Smooth muscle cell (in vitro differentiated cells): ENCODE measurements at regions not wholly inside any gene's neighbourhood (a gene's known extent, or its start where the extent isn't known, plus 50 kb on each side); places are given as distances from the start of the nearest gene placed in this dataset.

Source experiments
- DNase-seq: peaks from one replicate; lab custom pipeline; 2025; ENCODE audit not compliant: unreplicated experiment; lab: John Stamatoyannopoulos, UW
- H2AFZ ChIP-seq: fragments of 200-600 bp; sonication (generic); 2 replicates; pipeline ENCODE4 v1.6.0; 2016; ENCODE audit warnings: antibody characterized with exemption, low read depth, mild to moderate bottlenecking
- H3F3A ChIP-seq: fragments of 200-600 bp; sonication (generic); 2 replicates; pipeline ENCODE4 v1.6.0; 2017; ENCODE audit warnings: antibody characterized with exemption, low read depth
- H3K27ac ChIP-seq: fragments of 200-600 bp; sonication (generic); 2 replicates; pipeline ENCODE4 v1.5.1; 2016; ENCODE audit warnings: low read depth, mild to moderate bottlenecking
- H3K27me3 ChIP-seq: fragments of 200-600 bp; sonication (generic); 2 replicates; pipeline ENCODE4 v1.6.1; 2016; ENCODE audit warnings: low read depth, mild to moderate bottlenecking
- H3K36me3 ChIP-seq: fragments of 200-600 bp; sonication (generic); 2 replicates; pipeline ENCODE4 v1.5.1; 2016; ENCODE audit warnings: low read depth
- H3K4me1 ChIP-seq: fragments of 200-600 bp; sonication (generic); 2 replicates; pipeline ENCODE4 v1.5.1; 2016; ENCODE audit warnings: low read depth
- H3K4me2 ChIP-seq: fragments of 200-600 bp; sonication (generic); 2 replicates; pipeline ENCODE4 v1.6.0; 2016; ENCODE audit warnings: mild to moderate bottlenecking
- H3K4me3 ChIP-seq: fragments of 200-600 bp; sonication (generic); 2 replicates; pipeline ENCODE4 v1.5.1; 2016; ENCODE audit warnings: mild to moderate bottlenecking
- H3K79me2 ChIP-seq: fragments of 200-600 bp; sonication (generic); 2 replicates; pipeline ENCODE4 v1.6.0; 2016; ENCODE audit warnings: low read depth, mild to moderate bottlenecking
- H3K9ac ChIP-seq: fragments of 200-600 bp; sonication (generic); 2 replicates; pipeline ENCODE4 v1.6.0; 2016; ENCODE audit warnings: low read depth
- H3K9me3 ChIP-seq: fragments of 200-600 bp; sonication (generic); replicated peaks from 2 replicates; pipeline ENCODE4 v1.5.1; 2016; ENCODE audit warnings: low read depth
- H4K20me1 ChIP-seq: fragments of 200-600 bp; sonication (generic); 2 replicates; pipeline ENCODE4 v1.6.0; 2016; ENCODE audit warnings: low read depth
- CTCF ChIP-seq: fragments of 200-600 bp; sonication (generic); IDR thresholded peaks from 2 replicates; pipeline ENCODE4 v1.5.1; 2017; ENCODE audit warnings: borderline replicate concordance, mild to moderate bottlenecking, antibody characterized with exemption; ENCODE audit not compliant: insufficient read depth, poor library complexity, severe bottlenecking
- WGBS: methylation state at CpG from one replicate; pipeline ENCODE4 v1.1.7; 2016; ENCODE audit warnings: low lambda C conversion rate; 5-methylcytosine and 5-hydroxymethylcytosine counted together

- no peak for TF ChIP-seq CTCF
- no peak overlapping the region for H3K4me3 ChIP-seq
- WGBS = 76% methylated on average over 5 of the region's 5 CpGs
- no peak overlapping the region for H2AFZ ChIP-seq
- H3K79me2 ChIP-seq = no peaks in the 10 kb centered on the region
- no peaks in the 10 kb centered on the region for H3K9me3 ChIP-seq
- no peak for DNase-seq
- no peaks in the 10 kb centered on the region for H3F3A ChIP-seq
- no peaks in the 10 kb centered on the region for H3K36me3 ChIP-seq
- H4K20me1 ChIP-seq = no peaks in the 10 kb centered on the region
- H3K27me3 ChIP-seq = peaks cover 45% of the 10 kb centered on the region
- H3K9ac ChIP-seq = no peak overlapping the region
- H3K27ac ChIP-seq = no peak overlapping the region
- no peak overlapping the region for H3K4me2 ChIP-seq
- H3K4me1 ChIP-seq = no peaks in the 10 kb centered on the region
Measured at GRCh38 chr6:40287296-40287850, 299.8 kb downstream of the LRFN2 start.

DNA sequence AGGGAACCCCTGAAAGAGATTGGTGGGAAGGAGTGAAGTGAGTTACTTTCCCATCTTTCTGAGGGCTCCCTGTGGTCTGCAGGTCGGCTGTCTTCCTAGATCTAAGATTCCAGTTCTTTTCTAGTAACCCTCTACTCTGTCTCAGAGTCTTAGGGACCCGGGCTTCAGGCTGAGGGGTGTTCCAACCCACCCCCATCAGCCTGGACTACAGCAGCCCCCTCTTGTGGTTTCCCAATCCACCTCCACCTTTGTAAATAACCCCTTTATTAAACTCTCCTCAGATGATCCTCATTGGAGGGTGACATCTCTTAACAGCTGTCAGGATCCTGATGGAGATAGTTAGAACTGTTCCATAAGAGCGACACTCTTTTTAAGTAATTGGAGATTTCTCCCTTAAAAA is 300.4 kb downstream of the LRFN2 start:
- no peak overlapping the region for H3K27ac ChIP-seq
- no peak for DNase-seq
- H3K9ac ChIP-seq = no peak overlapping the region
- H3F3A ChIP-seq = no peaks in the 10 kb centered on the region
- H3K79me2 ChIP-seq = no peaks in the 10 kb centered on the region
- H3K36me3 ChIP-seq = no peaks in the 10 kb centered on the region
- no peak overlapping the region for H3K4me3 ChIP-seq
- no peak overlapping the region for H2AFZ ChIP-seq
- no peaks in the 10 kb centered on the region for H3K9me3 ChIP-seq
- no peak for TF ChIP-seq CTCF
- H3K4me2 ChIP-seq = no peak overlapping the region
- 85% methylated on average over 3 of the region's 3 CpGs for WGBS
- no peaks in the 10 kb centered on the region for H3K4me1 ChIP-seq
- H3K27me3 ChIP-seq = peaks cover 52% of the 10 kb centered on the region
- H4K20me1 ChIP-seq = no peaks in the 10 kb centered on the region

DNA sequence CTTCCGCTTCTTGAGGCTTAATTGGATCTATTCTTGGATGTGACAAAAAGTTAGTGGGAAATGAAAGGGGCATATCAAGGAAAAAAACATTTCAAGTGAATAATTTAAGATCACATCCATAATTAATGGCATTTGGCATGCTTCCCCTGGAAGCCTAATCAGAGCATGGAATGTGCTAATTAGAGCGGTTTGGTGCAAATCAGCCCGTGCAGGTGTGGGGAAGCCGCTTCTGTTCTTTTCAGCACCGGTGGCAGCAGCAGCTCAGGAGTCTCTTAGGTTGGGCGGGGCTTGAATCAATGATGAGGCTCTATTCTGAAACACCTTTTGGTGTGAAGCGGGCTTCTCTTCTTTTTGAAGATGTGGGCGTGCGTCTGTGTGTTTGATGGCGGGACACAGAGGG is 301.2 kb downstream of the LRFN2 start:
- Histone ChIP-seq H3K4me2 (no peak overlapping the region), H3K79me2 (no peaks in the 10 kb centered on the region), H3K36me3 (no peaks in the 10 kb centered on the region), H3F3A (no peaks in the 10 kb centered on the region), H3K27ac (no peak overlapping the region), H3K27me3 (peaks cover 52% of the 10 kb centered on the region), H3K4me1 (no peaks in the 10 kb centered on the region), H3K9me3 (no peaks in the 10 kb centered on the region), H3K4me3 (no peak overlapping the region), H3K9ac (no peak overlapping the region), H4K20me1 (no peaks in the 10 kb centered on the region), H2AFZ (no peak overlapping the region)
- 26% methylated on average over 10 of the region's 10 CpGs for WGBS
- no peak for TF ChIP-seq CTCF
- no peak for DNase-seq

DNA sequence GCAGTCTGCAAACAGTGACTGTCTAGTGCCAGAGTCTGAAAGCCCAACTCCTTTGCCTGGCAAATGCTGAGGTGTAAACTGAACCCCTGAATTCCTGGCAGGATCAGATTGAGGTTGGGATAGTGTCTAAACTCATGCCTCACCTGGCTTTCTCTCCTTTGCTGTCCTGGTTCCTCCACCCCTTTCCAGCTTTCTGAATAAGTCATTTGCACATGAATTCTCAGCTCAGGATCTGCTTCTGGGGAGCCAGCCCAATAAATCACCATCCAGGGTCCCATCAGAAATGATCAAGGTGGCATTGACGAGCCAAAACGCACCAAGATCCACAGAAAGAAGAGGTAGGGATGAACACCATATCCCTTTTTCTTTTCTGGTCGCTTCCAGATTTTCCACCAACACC is 301.6 kb downstream of the LRFN2 start:
- no peak overlapping the region for H2AFZ ChIP-seq
- H3K4me2 ChIP-seq = no peak overlapping the region
- no peak for TF ChIP-seq CTCF
- no peak for DNase-seq
- no peaks in the 10 kb centered on the region for H3K9me3 ChIP-seq
- WGBS = 63% methylated on average over 3 of the region's 3 CpGs
- no peaks in the 10 kb centered on the region for H4K20me1 ChIP-seq
- no peaks in the 10 kb centered on the region for H3K79me2 ChIP-seq
- H3K36me3 ChIP-seq = no peaks in the 10 kb centered on the region
- no peak overlapping the region for H3K4me3 ChIP-seq
- no peak overlapping the region for H3K27ac ChIP-seq
- H3F3A ChIP-seq = no peaks in the 10 kb centered on the region
- H3K4me1 ChIP-seq = no peaks in the 10 kb centered on the region
- peaks cover 52% of the 10 kb centered on the region for H3K27me3 ChIP-seq
- H3K9ac ChIP-seq = no peak overlapping the region
